Kidney (tissue), 13 donors: ENCODE measurements at regions not wholly inside any gene's neighbourhood (a gene's known extent, or its start where the extent isn't known, plus 50 kb on each side); places are given as distances from the start of the nearest gene placed in this dataset.
"Not testable (repeated sequence)": the region's sequence is repeated elsewhere in the genome, so short reads cannot be mapped to it uniquely, and the experiment has no call there.

ENCODE experiments used
- DNase-seq, 5 donors: peaks; one replicate each; pipeline ENCODE4 v3.0.0-alpha.2; 2013 to 2020
- FAIRE-seq: peaks from 2 replicates; lab custom pipeline; 2012; peaks lifted over from hg19 to GRCh38; lab: Jason Lieb, UNC
- H3K27ac ChIP-seq, 2 donors: one replicate each; pipeline ENCODE4 v1.7.0; 2013; ENCODE audit warnings: low read depth in 2 of 2, low read length in 2 of 2, inconsistent platforms in 1 of 2
- H3K27me3 ChIP-seq: one replicate; pipeline ENCODE4 v1.7.1; 2013; ENCODE audit warnings: low read length, inconsistent platforms; ENCODE audit not compliant: control insufficient read depth, insufficient read depth
- H3K36me3 ChIP-seq, 3 donors: one replicate each; pipeline versions ENCODE4 v1.7.0 to v1.7.1; 2013; ENCODE audit warnings: low read length in 3 of 3, control low read depth in 1 of 3, inconsistent platforms in 1 of 3; ENCODE audit not compliant: insufficient read depth in 3 of 3, control insufficient read depth in 2 of 3
- H3K4me1 ChIP-seq, 3 donors: one replicate each; pipeline versions ENCODE4 v1.7.0 to v1.7.1; 2013; ENCODE audit warnings: low read length in 3 of 3, inconsistent platforms in 1 of 3, low read depth in 1 of 3; ENCODE audit not compliant: control insufficient read depth in 2 of 3, insufficient read depth in 2 of 3
- H3K4me3 ChIP-seq, 3 donors: one replicate each; pipeline versions ENCODE4 v1.7.0 to v1.8.1; 2013; ENCODE audit warnings: low read length in 3 of 3, control low read depth in 1 of 3, inconsistent platforms in 1 of 3
- H3K9ac ChIP-seq, 3 donors: one replicate each; pipeline versions ENCODE4 v1.7.0 to v1.7.1; 2013; ENCODE audit warnings: low read length in 3 of 3, control low read depth in 1 of 3, inconsistent platforms in 1 of 3
- H3K9me3 ChIP-seq, 3 donors: one replicate each; pipeline versions ENCODE4 v1.7.0 to v1.7.1; 2013; ENCODE audit warnings: low read length in 3 of 3, control low read depth in 1 of 3, inconsistent platforms in 1 of 3; ENCODE audit not compliant: control insufficient read depth in 2 of 3, insufficient read depth in 1 of 3
- CTCF ChIP-seq: IDR thresholded peaks from 3 replicates; pipeline ENCODE4 v1.5.1; 2012; ENCODE audit warnings: mild to moderate bottlenecking, moderate library complexity, borderline replicate concordance; ENCODE audit not compliant: insufficient read depth; ENCODE audit errors: extremely low read depth
- intact Hi-C: fragments of 100-400 bp; cut with DNase I; formaldehyde crosslinking; loops from one replicate; pipeline ENCODE4 v1.11.1; 2022
- donor health status: control.
- donor health status: control.
- donor health status: control.
- donor health status: control.
- donor health status: control.
- donor health status: DM: yes; HTN: yes; CAD: no.
- donor health status: Normal renal cell carcinoma (clear cell type).

GRCh38 chr17:21470422-21470821, 94.3 kb downstream of the KCNJ12 start:
- H3K27me3 ChIP-seq, H3K36me3 ChIP-seq, DNase-seq, H3K9me3 ChIP-seq, FAIRE-seq, intact Hi-C loops, H3K27ac ChIP-seq, H3K9ac ChIP-seq, H3K4me3 ChIP-seq, H3K4me1 ChIP-seq: not testable (repeated sequence)

- no peak overlapping the region for H3K27ac ChIP-seq
- H3K4me3 ChIP-seq = no peak overlapping the region
- no peak for FAIRE-seq
- no peak for DNase-seq
- no peaks in the 10 kb centered on the region for H3K36me3 ChIP-seq
- no peak overlapping the region for H3K9ac ChIP-seq
- no peaks in the 10 kb centered on the region for H3K9me3 ChIP-seq
- no peak for TF ChIP-seq CTCF
- H3K4me1 ChIP-seq = no peaks in the 10 kb centered on the region
- H3K27me3 ChIP-seq = no peaks in the 10 kb centered on the region
- intact Hi-C loops = no loop called here
Measured at GRCh38 chr17:21470861-21471260, 94.7 kb downstream of the KCNJ12 start.

- Histone ChIP-seq H3K4me1 (no peaks in the 10 kb centered on the region), H3K4me3 (no peak overlapping the region), H3K36me3 (no peaks in the 10 kb centered on the region), H3K9ac (no peak overlapping the region), H3K27me3 (no peaks in the 10 kb centered on the region), H3K27ac (no peak overlapping the region), H3K9me3 (peaks cover 0 to 3% (median 0%) of the 10 kb centered on the region in 3 donors)
- FAIRE-seq = no peak
- TF ChIP-seq CTCF = no peak
- no peak for DNase-seq
- intact Hi-C loops = no loop called here
Measured at GRCh38 chr17:21474815-21475214, 98.7 kb downstream of the KCNJ12 start.

- H3K4me3 ChIP-seq = no peak overlapping the region
- H3K9ac ChIP-seq = no peak overlapping the region
- no peak for DNase-seq
- peaks cover 0 to 3% (median 0%) of the 10 kb centered on the region in 3 donors for H3K9me3 ChIP-seq
- TF ChIP-seq CTCF = no peak
- FAIRE-seq = no peak
- no peak overlapping the region for H3K27ac ChIP-seq
- intact Hi-C loops = no loop called here
- H3K27me3 ChIP-seq = no peaks in the 10 kb centered on the region
- no peaks in the 10 kb centered on the region for H3K4me1 ChIP-seq
- H3K36me3 ChIP-seq = no peaks in the 10 kb centered on the region
Measured at GRCh38 chr17:21475571-21475970, 99.4 kb downstream of the KCNJ12 start.
